GM19043 (cell line): ENCODE measurements at regions not wholly inside any gene's neighbourhood (a gene's known extent, or its start where the extent isn't known, plus 50 kb on each side); places are given as distances from the start of the nearest gene placed in this dataset.

ENCODE experiments used
- ATAC-seq: cut with Tn5 transposase; IDR thresholded peaks from one replicate; pipeline ENCODE4 v1.9.1; 2021; ENCODE audit warnings: low read depth; ENCODE audit not compliant: unreplicated experiment

DNA sequence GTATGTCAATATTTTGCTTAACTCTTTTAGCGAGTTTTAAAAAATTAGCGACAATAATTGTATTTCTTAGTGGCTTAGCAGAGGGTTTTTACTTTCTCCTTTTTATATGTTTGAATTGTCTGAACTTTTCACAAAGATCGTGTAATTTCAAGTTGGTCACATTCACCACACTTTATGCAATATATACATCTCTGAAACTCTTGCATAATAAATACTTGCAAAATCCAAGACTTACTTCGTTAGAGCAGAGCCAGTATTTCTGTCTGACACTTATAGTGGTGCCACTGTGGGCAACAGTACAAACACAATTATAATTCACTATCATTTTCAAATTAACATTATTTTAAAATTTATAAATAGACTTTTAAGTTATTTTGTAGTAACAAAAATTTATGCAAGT is 62.0 kb downstream of the SUCNR1 start:
- ATAC-seq, result no peak

DNA sequence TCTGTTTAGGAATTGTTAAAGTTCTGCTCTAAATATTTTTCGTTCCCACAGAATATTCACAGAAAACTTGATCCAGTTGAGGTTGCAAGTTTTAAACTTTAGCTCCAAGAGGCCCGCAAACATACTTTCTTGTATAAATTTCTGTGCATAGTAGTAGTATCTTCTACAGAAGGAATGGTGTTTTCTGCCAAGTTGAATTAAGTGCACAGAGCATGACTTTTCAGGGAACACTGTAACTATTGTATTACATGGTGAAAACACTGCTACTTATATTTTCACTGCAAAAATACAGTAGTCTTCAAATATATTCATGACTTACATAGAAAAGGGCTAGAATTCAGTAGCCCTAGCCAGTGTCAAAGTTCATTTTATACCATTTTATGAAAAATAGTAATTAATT is 67.0 kb downstream of the SUCNR1 start:
- no peak for ATAC-seq

DNA sequence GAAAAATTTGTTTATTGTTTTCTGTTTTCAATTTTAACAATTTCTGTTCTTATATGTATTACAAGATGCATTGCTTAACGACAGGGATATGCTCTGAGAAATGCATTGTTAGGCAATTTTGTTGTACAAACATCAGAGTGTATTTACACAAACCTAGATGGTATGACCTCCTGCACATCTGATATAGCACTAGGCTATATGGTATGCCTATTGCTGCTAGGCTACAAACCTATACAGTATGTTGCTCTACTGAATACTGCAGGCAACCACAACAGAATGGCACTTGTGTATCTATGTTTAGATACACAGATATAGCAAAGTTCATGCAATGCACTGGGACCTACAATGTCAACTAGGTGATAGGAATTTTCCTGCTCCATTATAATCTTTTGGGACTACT is 70.1 kb downstream of the SUCNR1 start:
- ATAC-seq, result no peak

DNA sequence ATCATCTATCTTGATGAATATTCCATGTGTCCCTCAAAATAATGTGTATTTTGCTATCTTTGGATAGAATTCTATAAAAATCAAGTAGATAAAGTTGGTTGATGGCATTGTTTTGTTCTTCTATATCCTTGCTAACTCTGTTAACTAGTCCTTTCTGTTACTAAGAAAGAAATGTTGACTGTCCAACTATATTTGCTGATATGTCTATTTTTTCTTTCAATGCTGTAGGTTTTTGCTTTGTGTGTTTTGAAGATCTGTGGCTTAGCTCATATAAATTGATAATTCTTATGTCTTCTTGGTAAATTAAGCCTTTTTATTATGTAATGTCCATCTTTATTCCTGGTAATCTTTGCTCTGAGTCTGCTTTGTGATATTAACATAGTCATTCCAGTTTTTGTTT is 70.9 kb downstream of the SUCNR1 start:
- ATAC-seq, result no peak

DNA sequence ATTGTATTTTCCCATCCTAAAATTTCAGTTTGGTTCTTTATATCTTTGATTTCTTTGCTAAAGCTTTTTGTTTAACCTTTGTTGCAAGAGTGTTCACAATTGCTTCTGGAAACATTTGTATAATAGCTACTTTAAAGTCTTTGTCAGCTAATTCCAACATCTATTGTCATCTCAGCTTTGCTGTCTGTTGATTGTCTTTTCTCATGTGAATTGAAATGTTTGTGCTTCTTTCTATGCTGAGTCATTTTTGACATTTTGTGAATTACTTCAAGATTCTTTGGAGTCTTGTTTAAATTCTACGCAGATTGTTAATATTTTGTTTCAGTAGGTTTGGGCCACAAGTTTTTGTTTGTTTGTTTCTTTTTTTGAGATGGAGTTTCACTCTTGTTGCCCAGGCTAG is 73.2 kb downstream of the SUCNR1 start:
- no peak for ATAC-seq

DNA sequence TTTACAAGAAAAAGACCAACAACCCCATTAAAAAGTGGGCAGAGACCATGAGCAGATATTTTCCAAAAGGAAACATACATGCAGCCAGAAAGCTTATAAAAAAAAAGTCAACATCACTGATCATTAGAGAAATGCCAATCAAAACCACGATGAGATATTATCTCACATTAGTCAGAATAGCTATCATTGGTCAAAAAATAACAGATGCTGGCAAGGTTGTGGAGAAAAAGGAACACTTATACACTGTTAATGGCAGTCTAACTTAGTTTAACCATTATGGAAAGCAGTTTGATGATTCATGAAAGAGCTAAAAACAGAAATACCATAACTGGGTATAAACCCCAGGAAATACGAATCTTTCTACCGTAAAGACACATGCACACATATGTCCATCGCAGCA is 76.3 kb downstream of the SUCNR1 start:
- ATAC-seq, result no peak

DNA sequence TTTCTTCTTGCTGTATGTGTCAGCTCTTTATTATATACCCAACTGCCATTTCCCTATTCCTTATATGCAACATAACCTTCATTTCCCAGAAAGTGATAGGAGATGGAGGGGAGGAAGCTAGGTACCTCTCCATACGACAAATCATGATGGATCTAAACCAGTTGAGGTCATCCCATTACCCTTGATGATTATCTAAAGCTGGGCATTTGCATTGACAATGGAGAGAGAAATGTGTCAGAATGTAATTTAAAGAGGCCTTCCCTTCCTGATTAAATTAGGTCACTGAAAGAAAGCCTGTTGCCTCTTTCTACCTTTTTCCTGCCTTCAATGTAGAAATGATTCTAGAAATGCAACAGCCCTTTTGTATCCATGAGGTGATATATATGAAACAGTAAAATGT is 81.9 kb downstream of the SUCNR1 start:
- ATAC-seq, result no peak

DNA sequence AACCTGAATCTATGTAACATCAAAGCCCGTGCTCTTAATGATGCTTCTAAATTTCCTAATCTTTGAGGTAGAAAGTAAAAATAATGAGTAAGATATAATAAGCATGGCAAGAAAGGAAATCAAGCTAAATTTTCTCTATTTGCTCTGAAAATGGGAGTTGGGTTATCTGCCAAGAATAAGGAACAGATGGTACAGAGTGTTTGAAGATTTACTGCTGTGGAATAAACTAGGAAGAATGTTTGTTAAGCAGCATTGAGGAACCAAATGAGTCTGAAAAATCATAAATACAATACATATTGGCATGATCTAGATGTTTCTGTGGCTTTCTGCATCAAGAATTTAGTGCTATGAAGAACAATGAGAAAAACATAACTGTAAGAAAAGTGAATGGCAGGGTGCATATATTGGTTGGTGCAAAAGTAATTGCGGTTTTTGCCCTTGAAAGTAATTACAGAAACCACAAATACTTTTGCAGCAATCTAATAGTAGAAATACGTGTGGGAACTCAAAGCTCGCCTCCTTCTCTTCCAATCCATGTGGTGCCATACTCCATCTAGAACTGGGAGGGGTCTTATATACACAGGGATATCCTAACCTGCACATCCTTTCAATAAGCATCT is 87.6 kb downstream of the SUCNR1 start:
- ATAC-seq, result no peak

DNA sequence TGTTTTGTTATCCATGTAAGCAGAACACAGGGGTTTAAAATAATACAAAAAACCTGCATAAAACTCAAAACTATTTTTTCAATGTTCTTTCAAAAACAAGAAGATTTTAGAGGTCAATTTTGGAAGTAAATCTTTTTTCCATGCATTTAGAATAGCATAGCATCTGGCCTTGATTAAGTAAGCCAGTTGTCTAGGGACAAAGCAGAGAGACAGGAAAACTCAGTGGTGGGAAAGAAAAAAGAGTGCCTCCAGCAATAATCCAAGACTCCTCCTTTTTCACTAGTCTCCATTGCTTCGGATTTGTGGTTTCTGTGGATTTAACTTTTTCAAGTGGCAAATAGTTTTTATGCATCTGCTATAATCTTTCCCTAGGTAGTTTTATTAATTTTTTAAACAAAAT is 88.9 kb downstream of the SUCNR1 start:
- ATAC-seq, result no peak

DNA sequence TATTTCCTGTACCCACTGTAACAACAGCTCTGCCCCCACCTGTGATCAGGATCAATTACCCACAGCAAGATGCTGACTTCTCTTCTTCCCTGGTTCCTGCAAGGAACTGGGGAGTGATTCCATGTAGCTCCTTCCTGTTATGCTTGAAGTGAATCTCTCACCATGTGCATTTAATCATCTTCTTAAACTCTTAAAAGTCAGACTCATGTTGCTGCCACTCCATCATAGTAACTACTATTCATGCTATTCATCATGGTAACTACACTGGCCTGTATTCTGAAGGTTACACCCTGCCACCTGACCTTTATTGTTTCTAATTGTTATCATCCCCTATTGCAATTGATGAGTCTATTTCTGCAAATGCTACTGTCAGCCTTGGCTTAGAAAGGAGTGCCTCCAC is 89.5 kb downstream of the SUCNR1 start:
- no peak for ATAC-seq

DNA sequence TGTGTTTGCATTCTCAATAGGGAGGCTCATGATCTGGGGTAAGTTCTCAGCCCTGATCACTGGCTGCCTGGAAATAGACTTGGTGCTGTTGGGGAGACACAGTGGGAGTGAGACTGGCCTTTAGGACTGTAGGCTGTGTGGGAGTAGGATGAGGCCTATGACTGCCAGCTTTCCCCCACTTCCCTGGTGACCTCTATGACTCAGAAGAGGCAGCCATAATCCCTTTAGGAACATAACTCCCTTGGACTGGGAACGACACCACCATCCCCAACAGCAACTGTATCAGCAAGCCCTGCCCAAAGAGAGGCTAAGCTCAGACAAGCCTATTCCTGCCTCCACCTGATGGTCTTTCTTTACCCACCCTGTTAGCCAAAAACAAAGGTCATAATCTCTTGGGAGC is 91.3 kb downstream of the SUCNR1 start:
- ATAC-seq, result no peak

DNA sequence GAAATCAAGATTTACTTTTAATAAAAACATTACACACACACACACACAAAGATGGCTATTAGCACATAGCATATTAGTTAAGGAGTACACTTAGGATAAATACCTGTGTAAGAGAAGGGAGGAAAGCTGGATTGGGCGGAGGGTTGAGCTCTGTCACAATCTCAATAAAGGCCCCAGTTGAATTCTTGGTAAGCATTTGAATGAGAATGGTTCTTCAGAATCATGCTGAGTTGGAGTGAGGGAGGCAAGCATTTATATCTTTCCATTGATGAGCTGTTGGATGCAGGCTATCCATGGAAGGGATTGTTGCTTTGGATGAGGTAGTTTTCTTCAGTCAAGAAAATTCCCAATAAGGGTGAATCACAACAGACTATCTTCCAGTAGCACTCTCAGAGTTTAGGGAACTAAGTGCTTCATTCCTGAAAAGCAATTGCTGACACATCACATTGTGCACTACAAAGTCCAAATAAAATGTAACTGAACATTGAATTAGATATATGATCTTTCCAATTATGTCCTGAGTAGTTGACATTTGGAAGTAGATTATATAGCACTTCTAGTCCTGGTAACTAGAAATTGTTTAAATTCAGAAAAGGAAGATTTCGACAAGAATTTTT is 95.7 kb downstream of the SUCNR1 start:
- ATAC-seq, result no peak

DNA sequence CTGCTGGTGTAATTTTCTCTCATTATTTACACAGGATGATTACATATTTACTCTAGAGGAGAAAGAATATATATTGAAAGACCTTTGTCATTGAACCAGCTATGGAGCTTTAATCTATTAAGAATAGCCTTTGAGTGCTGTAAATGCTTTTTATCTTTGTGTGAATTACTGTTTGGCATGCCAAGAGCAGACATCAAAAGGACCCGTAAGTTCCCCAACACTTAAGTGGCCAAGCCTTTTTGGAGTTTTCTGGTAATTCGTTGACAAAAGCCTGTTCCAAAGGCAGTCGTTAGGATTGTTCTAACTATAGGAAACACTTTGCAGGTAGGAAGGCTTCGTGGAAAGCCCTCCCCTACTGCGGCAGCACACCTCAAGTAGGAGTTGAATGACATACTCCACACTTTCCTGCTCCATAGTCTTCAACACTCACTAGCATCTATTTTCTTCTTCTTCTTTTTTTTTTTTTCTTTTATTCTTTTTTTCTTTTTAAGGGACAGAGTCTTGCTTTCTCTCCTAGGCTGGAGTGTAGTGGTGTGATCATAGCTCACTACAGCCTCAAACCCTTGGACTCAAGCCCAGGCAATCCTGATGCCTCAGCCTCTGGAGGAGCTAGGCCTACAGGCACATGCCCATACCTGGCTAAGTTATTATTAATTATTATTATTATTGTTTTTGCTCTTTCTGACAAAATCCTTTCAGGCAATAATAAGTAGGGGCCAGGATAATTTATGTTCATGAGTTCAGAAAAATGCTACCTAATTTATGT is 98.6 kb downstream of the SUCNR1 start:
- no peak for ATAC-seq

DNA sequence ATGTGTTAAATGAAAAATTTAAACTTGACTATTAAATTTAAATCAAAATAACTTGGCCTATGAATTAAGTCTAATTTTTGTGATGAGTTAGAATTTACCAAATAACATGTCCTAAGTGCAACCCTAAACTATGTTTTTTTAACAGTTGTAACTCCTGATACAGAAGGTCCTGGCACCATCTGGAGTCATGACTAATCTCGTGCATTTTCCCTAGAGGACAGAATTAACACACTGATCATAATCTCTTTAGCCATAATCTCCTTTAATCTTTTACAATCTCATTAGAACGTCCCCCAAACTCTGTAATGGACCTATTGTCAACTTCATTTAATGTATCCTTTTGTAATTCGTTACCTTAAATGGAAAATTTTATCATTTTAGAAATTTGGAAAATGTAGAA is 100.6 kb downstream of the SUCNR1 start:
- ATAC-seq, result no peak

DNA sequence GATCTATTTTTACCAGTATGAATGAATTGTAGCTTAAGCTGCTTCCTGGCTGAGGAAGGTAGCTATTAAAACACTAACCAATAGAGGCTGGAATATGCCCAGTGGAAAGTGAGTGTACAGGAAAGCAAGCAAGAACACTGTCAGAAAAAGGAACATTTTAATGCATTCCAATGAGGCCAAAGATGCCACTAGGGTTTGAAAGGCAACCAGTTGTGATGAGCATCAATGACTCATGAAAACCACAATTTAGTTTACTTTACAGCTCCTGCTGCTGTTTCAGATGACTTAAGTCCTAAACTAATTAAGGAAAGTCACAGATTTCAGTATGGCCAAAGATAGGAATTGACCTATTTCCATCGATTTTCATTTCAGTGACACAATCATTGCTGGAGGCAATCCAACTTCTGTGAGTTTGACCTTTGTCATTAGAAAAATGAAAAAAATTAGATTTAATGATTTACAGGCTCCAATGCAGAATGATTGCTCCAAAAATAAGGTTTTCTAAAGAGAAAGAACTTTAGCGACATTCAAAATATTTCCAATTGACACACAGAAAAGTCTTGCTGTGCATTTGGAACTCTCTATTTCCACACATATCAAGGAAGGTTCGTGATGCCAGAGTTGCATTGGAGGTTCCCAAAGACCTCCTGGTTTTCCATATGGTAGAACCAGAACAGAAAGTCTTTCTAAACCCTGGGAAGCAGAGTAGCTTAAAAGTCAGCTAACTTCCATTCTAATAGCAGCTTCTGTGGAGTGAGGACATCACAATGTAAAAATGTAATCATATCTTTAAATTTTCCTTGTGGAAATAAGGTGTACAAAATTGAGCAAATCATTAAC is 103.0 kb downstream of the SUCNR1 start:
- no peak for ATAC-seq

DNA sequence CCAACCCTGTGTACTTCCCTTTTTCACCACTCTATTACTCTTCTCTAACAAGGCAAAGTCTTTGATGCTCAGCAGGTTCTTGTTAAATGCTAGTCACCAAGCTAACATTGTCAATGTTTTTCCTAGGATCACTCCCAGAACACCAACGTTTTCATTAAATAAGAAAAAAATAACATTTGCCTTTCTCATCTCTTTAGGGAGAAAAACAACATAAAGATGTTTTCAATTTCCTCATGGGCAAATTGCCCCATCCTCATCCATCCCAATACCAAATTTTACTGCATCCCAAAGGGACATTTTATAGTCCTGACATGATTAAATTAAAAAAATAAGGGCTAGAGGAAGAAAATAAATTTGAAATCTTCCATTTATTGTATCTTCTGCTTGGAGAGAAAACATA is 106.5 kb downstream of the SUCNR1 start:
- ATAC-seq, result no peak

DNA sequence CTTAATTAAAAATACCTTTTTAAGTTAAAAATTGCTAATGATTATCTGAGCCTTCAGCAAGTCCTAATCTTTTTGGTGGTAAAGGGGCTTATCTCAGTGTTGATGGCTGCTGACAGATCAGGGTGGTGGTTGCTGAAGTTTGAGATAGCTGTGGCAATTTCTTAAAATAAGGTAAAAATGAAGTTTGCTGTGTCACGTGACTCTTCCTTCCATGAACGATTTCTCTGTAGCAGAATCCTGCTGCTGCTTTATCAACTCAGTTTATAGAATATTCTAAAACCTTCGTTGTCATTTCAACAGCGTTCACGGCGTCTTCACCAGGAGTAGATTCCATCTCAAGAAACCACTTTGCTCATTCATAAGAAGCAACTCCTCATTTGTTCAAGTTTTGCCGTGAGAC is 110.1 kb downstream of the SUCNR1 start:
- ATAC-seq, result no peak

DNA sequence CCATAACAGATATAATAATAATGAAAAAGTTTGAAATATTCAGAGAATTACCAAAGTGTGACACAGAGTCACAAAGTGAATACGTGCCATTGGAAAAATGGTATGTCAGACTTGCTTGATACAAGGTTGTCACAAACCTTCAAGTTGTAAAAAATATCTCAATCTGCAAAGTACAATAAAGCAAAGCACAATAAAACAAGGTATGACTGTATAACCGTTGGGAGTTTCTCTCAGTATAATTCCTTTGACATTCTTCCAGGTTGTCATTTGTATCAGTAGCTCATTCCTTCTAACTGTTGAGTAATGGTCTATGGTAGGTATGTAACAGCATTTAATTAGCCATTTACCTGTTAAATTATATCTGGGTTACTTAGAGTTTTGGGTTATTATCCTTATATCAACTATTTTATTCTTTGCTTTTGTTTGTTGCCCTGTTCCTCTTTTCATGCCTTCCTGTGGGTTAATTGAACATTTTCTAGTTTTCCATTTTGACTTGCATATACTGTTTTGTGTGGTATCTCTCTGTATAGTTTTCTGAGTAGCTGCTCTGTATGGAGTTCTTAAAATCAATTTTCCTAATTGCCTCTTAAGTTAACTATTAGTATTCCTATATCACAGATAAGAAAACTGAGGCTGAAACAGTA is 112.5 kb downstream of the SUCNR1 start:
- no peak for ATAC-seq

DNA sequence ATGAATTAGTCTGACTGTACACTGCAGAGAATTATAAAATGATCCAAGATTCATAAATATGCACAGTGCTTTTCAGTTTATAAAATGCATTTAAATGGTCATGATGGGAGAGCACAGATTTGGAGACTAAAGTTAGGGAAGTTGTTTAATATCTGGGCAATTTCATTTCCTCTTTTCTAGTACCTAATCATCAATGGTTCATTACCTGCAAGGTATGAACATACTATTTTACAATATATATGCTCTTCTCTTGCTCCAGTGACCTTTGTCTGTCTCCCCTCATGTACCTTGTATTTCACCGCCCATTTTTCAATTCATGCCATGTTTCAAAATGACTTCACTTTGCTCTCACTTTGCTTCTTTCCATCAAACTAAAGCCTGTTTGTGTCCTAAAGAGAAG is 114.5 kb downstream of the SUCNR1 start:
- no peak for ATAC-seq

DNA sequence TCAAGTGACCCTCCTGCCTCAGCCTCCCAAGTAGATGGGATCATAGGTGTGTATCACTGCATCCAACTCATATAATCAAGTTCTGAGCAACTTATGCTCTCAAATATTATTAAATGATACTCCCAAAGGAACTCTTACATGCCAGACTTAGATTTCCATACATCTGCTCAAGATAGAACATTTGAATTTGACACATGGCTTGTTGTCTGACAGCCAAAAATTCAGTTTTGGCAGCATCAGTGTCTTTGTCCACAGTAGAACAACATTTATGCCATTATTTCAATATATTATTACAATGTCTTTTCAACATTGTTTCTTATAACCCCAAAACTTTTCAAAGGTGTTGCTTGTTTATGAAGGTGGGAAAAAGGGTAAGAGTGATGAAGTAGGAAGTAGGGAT is 116.2 kb downstream of the SUCNR1 start:
- ATAC-seq, result no peak
